Adrenal gland (tissue), 9 donors: ENCODE measurements at regions not wholly inside any gene's neighbourhood (a gene's known extent, or its start where the extent isn't known, plus 50 kb on each side); places are given as distances from the start of the nearest gene placed in this dataset.
"Not testable (repeated sequence)": the region's sequence is repeated elsewhere in the genome, so short reads cannot be mapped to it uniquely, and the experiment has no call there.

Source experiments
- DNase-seq, 7 donors: peaks; one replicate each; pipeline ENCODE4 v3.0.0-alpha.2; 2019 to 2020
- H3K27ac ChIP-seq, 5 donors: fragments of 200-600 bp; sonication (generic) in 4 of 5; 1 replicate in 3 of 5; 2 replicates in 2 of 5; pipeline versions ENCODE4 v1.5.1 to v1.8.0; 2016 to 2020; ENCODE audit warnings: mild to moderate bottlenecking in 1 of 5
- H3K27me3 ChIP-seq: fragments of 200-600 bp; 2 replicates; pipeline ENCODE4 v1.8.0; 2021
- H3K36me3 ChIP-seq, 2 donors: fragments of 200-600 bp; replicated peaks in 1 of 2; 1 replicate in 1 of 2; 2 replicates in 1 of 2; pipeline versions ENCODE4 v1.5.1 to v1.8.0; 2018 to 2022
- H3K4me1 ChIP-seq, 2 donors: fragments of 200-600 bp; replicated peaks in 1 of 2; 1 replicate in 1 of 2; 2 replicates in 1 of 2; pipeline versions ENCODE4 v1.5.1 to v1.8.0; 2018 to 2021
- H3K4me3 ChIP-seq, 4 donors: fragments of 200-600 bp; sonication (generic) in 3 of 4; one replicate each; pipeline ENCODE4 v1.5.1; 2016 to 2018
- H3K9me3 ChIP-seq, 3 donors: fragments of 200-600 bp; sonication (generic) in 1 of 3; replicated peaks in 1 of 3; 1 replicate in 2 of 3; 2 replicates in 1 of 3; pipeline versions ENCODE4 v1.5.1 to v1.8.0; 2016 to 2021
- POLR2A ChIP-seq, 2 donors: fragments of 450-650 bp; IDR thresholded peaks; one replicate each; pipeline ENCODE4 v1.6.1; 2017; ENCODE audit warnings: antibody characterized with exemption in 2 of 2, mild to moderate bottlenecking in 2 of 2, moderate library complexity in 1 of 2
- WGBS, 4 donors: extraction: QIAGEN DNeasy Blood & Tissue Kit in 2 of 4; methylation state at CpG; one replicate each; pipeline versions ENCODE4 v1.1.5 to v1.1.7; 2013 to 2017; 5-methylcytosine and 5-hydroxymethylcytosine counted together
- intact Hi-C, 2 donors: fragments of 100-400 bp; cut with DNase I; formaldehyde crosslinking; loops; one replicate each; pipeline versions ENCODE4 v1.14.1 to v1.15.0; 2022 to 2023
- TF ChIP-seq, protein P1 (sequence below), 6 experiments: fragments of 450-650 bp in 4 of 6; fragments of 200-600 bp in 2 of 6; sonication (generic) in 1 of 6; IDR thresholded peaks; 1 replicate in 5 of 6; 2 replicates in 1 of 6; pipeline versions ENCODE4 v1.5.1 to v1.8.0; 2016 to 2021; ENCODE audit warnings: antibody characterized with exemption in 6 of 6, mild to moderate bottlenecking in 2 of 6, moderate library complexity in 1 of 6
- donor health status: healthy with polysubstance abuse.
- donor health status: Bipolar disorder and iron deficiency.
- donor health status: DM: yes; HTN: yes; CAD: no.
- donor health status: DM: no; HTN: no; CAD: no.
- donor health status: DM: no; HTN: no; CAD: no.

DNA sequence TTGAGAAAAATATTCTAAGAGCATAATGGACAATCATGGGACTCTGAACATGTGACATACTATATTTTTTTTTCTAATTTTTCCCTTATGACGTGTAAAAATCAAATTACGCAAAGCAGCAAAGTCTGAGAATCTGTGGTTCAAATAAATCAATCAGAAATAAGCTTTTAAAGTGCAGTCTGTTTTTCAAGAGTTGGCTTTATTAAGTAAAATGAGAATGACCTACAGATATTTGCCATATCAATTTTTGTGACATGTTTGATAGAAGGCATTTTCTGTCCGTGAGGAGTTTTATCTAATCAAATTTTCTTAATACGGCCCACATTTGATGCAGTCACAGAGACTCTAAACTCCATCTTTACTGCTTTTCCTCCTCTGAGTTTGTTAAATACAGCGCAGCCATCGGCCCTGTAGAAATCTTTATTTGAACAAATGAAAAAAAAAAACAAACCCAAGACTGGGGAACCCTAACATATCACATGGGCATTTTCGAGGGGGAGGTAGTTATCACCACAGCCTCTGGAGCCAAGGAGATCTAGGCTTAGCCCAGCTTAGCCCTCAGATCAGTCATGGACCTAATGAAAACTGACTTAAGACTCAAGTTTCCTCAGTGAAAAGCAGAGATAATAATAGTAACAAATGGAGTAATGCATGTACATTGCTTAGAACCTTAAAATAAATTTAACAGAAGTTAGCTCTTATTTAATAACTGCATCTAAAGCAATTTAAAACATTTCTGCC, 263.6 kb upstream of the C9orf72 start:
- intact Hi-C loops, result no loop called here

DNA sequence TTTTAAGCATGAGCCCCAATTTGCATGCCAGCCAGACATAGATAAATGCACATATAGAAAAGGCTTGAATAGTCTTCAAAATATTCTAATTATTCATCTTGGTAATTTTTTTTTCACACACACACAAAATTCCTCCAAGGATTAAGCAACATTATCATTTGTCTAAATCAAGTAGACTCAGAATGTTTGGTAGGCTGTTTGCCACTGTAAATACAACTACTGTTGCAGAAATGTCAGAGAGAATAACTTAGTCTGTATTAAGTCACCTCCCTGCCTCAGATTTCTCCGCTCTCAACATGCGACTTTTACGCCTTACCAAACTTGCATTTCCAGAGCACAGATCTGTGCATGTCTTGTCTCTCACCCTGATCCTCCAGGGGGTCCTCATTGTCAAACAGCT, 265.6 kb upstream of the C9orf72 start:
- no peaks in the 10 kb centered on the region for H3K27me3 ChIP-seq
- no peak for DNase-seq
- no peak for TF ChIP-seq POLR2A (IDR thresholded peaks at IDR 0.05)
- TF ChIP-seq, protein P1, sequence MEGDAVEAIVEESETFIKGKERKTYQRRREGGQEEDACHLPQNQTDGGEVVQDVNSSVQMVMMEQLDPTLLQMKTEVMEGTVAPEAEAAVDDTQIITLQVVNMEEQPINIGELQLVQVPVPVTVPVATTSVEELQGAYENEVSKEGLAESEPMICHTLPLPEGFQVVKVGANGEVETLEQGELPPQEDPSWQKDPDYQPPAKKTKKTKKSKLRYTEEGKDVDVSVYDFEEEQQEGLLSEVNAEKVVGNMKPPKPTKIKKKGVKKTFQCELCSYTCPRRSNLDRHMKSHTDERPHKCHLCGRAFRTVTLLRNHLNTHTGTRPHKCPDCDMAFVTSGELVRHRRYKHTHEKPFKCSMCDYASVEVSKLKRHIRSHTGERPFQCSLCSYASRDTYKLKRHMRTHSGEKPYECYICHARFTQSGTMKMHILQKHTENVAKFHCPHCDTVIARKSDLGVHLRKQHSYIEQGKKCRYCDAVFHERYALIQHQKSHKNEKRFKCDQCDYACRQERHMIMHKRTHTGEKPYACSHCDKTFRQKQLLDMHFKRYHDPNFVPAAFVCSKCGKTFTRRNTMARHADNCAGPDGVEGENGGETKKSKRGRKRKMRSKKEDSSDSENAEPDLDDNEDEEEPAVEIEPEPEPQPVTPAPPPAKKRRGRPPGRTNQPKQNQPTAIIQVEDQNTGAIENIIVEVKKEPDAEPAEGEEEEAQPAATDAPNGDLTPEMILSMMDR (IDR thresholded peaks at IDR 0.05), result no peak
- H3K36me3 ChIP-seq, result no peaks in the 10 kb centered on the region
- intact Hi-C loops, result no loop called here
- H3K9me3 ChIP-seq, result no peaks in the 10 kb centered on the region
- no peak overlapping the region for H3K4me3 ChIP-seq
- H3K27ac ChIP-seq, result no peak overlapping the region
- no peaks in the 10 kb centered on the region for H3K4me1 ChIP-seq
- WGBS, 4 donors, result 76 to 89% (median 81%) methylated on average over 3 of the region's 3 CpGs

More for the DNA sequence above, 263.6 kb upstream of the C9orf72 start:
- no peak for TF ChIP-seq POLR2A (IDR thresholded peaks at IDR 0.05)
- TF ChIP-seq, protein P1 (IDR thresholded peaks at IDR 0.05), result no peak
- H3K27me3 ChIP-seq, result no peaks in the 10 kb centered on the region
- no peak overlapping the region for H3K4me3 ChIP-seq
- no peaks in the 10 kb centered on the region for H3K9me3 ChIP-seq
- H3K36me3 ChIP-seq, result no peaks in the 10 kb centered on the region
- H3K4me1 ChIP-seq, result no peaks in the 10 kb centered on the region
- DNase-seq, result no peak
- H3K27ac ChIP-seq, result no peak overlapping the region
- WGBS, 4 donors, result 73 to 81% (median 74%) methylated on average over 7 of the region's 7 CpGs

DNA sequence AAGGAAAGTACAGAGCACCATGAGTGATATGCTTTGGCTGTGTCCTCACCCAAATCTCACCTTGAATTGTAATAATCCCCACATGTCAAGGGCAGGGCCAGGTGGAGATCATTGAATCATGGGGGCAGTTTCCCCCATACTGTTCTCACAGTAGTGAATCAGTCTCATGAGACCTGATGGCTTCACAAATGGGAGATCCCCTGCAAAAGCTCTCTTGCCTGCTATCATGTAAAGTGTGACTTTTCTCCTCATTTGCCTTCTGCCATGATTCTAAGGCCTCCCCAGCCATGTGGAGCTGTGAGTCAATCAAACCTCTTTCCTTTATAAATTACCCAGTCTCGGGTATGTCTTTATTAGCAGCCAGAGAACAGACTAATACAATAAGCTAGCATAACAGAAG, 266.5 kb upstream of the C9orf72 start:
- 62 to 73% (median 63%) methylated on average over 1 of the region's 1 CpG for WGBS, 4 donors
- not testable (repeated sequence) for H3K36me3 ChIP-seq

DNA sequence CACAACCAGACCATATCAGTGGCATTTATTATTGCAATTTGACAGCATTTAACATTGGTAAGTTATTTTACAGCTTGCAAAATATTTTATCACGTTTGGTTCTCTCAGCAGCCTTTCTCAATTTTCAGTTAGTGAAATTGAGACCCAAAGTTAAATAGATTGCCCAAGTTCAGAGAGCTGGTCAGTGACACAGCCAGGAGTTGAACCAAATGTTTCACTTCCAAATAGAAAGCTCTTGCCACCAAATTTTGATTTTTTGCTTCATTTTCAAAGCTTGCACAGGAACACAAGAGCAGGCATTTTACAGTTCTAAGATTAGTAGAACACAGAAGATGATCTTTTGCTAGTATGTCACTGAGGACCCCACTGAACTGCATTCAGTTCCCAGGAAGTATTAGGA, 271.5 kb upstream of the C9orf72 start:
- H3K4me3 ChIP-seq, result no peak overlapping the region
- WGBS, 4 donors, result 22 to 41% (median 30%) methylated on average over 1 of the region's 1 CpG
- H3K27me3 ChIP-seq, result no peaks in the 10 kb centered on the region
- no peaks in the 10 kb centered on the region for H3K36me3 ChIP-seq
- no peaks in the 10 kb centered on the region for H3K4me1 ChIP-seq
- intact Hi-C loops, result no loop called here
- TF ChIP-seq POLR2A (IDR thresholded peaks at IDR 0.05), result no peak
- TF ChIP-seq, protein P1 (IDR thresholded peaks at IDR 0.05), result no peak
- no peak overlapping the region for H3K27ac ChIP-seq
- no peaks in the 10 kb centered on the region for H3K9me3 ChIP-seq
- no peak for DNase-seq

More for the DNA sequence above, 266.5 kb upstream of the C9orf72 start:
- H3K9me3 ChIP-seq, H3K4me1 ChIP-seq, H3K27ac ChIP-seq, DNase-seq, H3K27me3 ChIP-seq, H3K4me3 ChIP-seq, intact Hi-C loops: not testable (repeated sequence)

DNA sequence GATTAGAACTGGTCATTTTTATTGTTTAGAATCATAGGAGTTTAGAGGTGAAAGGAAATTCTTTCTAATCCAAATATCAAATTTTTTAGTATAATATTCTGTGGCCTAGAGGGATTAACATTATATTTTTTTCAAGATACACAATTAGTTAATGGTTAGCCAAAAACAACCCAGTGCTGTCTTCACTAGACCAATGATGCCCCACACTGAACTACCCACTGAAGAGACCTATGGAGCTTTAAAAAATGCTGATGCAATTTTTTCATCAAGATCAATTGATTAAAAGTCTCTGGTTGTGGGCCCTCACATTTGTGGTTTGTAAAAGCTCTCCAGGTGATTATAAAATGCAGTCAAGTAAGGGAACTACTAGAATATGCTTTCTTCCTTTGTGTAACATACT, 274.1 kb upstream of the C9orf72 start:
- no peaks in the 10 kb centered on the region for H3K9me3 ChIP-seq
- TF ChIP-seq, protein P1 (IDR thresholded peaks at IDR 0.05), result no peak
- TF ChIP-seq POLR2A (IDR thresholded peaks at IDR 0.05), result no peak
- no peak for DNase-seq
- no peaks in the 10 kb centered on the region for H3K4me1 ChIP-seq
- intact Hi-C loops, result no loop called here
- H3K4me3 ChIP-seq, result no peak overlapping the region
- no peak overlapping the region for H3K27ac ChIP-seq
- peaks cover 3% of the 10 kb centered on the region for H3K27me3 ChIP-seq
- no peaks in the 10 kb centered on the region for H3K36me3 ChIP-seq
